Heart left ventricle (tissue), 16 donors: ENCODE measurements at regions not wholly inside any gene's neighbourhood (a gene's known extent, or its start where the extent isn't known, plus 50 kb on each side); places are given as distances from the start of the nearest gene placed in this dataset.

ENCODE experiments used
- ATAC-seq, 4 donors: fragments of 200-7000 bp; cut with Tn5 transposase; one replicate each; pipeline ENCODE4 v1.9.1; 2020 to 2022; ENCODE audit warnings: moderate library complexity in 4 of 4, mild to moderate bottlenecking in 3 of 4, moderate number of reproducible peaks in 1 of 4
- DNase-seq, 5 donors: peaks; one replicate each; pipeline ENCODE4 v3.0.0-alpha.2; 2020
- H3K27ac ChIP-seq, 12 donors: fragments of 200-600 bp; sonication (generic) in 4 of 12; one replicate each; pipeline versions ENCODE4 v1.5.0 to v1.8.0; 2016 to 2022; ENCODE audit warnings: mild to moderate bottlenecking in 2 of 12
- H3K27me3 ChIP-seq, 9 donors: fragments of 200-600 bp; sonication (generic) in 2 of 9; one replicate each; pipeline versions ENCODE4 v1.5.1 to v1.8.0; 2016 to 2022; ENCODE audit warnings: mild to moderate bottlenecking in 3 of 9
- H3K36me3 ChIP-seq, 9 donors: fragments of 200-600 bp; sonication (generic) in 2 of 9; one replicate each; pipeline versions ENCODE4 v1.5.0 to v1.8.0; 2018 to 2022; ENCODE audit warnings: mild to moderate bottlenecking in 2 of 9
- H3K4me1 ChIP-seq, 12 donors: fragments of 200-600 bp; sonication (generic) in 4 of 12; one replicate each; pipeline versions ENCODE4 v1.5.0 to v1.8.0; 2016 to 2022; ENCODE audit warnings: mild to moderate bottlenecking in 3 of 12
- H3K4me3 ChIP-seq, 12 donors: fragments of 200-600 bp; sonication (generic) in 4 of 12; one replicate each; pipeline versions ENCODE4 v1.5.0 to v1.8.0; 2017 to 2022; ENCODE audit warnings: mild to moderate bottlenecking in 9 of 12, moderate library complexity in 4 of 12
- H3K9me3 ChIP-seq, 12 donors: fragments of 200-600 bp; sonication (generic) in 4 of 12; one replicate each; pipeline versions ENCODE4 v1.5.0 to v1.8.0; 2016 to 2022; ENCODE audit warnings: mild to moderate bottlenecking in 1 of 12
- POLR2A ChIP-seq, 2 donors: fragments of 450-650 bp; IDR thresholded peaks; one replicate each; pipeline ENCODE4 v1.6.1; 2017; ENCODE audit warnings: antibody characterized with exemption in 2 of 2, mild to moderate bottlenecking in 2 of 2, moderate library complexity in 2 of 2
- WGBS, 4 donors: extraction: QIAGEN DNeasy Blood & Tissue Kit in 2 of 4; methylation state at CpG; one replicate each; pipeline versions ENCODE4 v1.1.5 to v1.1.7; 2013 to 2018; 5-methylcytosine and 5-hydroxymethylcytosine counted together
- intact Hi-C, 10 donors: fragments of 100-400 bp; cut with DNase I; formaldehyde crosslinking; loops; one replicate each; pipeline versions ENCODE4 v1.11.1 to v1.14.2; 2022
- TF ChIP-seq, protein P1 (sequence below), 12 donors: fragments of 200-600 bp; sonication (generic) in 4 of 12; IDR thresholded peaks; one replicate each; pipeline versions ENCODE4 v1.5.0 to v1.8.0; 2018 to 2022; ENCODE audit warnings: antibody characterized with exemption in 12 of 12, mild to moderate bottlenecking in 5 of 12
- donor health status: ischemic (EF 13 %, LVEDD 7.1; RV severe dilation, severe dysfunction).
- donor health status: healthy with polysubstance abuse.
- donor health status: DM: no; HTN: yes; CAD: no.
- donor health status: DM: no; HTN: no; CAD: no.
- donor health status: ischemic (EF 25% LVEDD 6.9; RV normal size, moderate dysfunction).
- donor health status: ischemic (EF 25% LVEDD 5.7; RV mildly dilated, moderate dysfunction).
- donor health status: healthy.
- donor health status: DM: yes; HTN: yes; CAD: no.
- donor health status: ischemic (EF 35%, LVEDD 5.7; RV mildly dilated, moderate dysfunction).
- donor health status: nonischemic (EF 11% LVEDD 7.7; RV severe dilation, severe dysfunction).
- donor health status: DM: yes; HTN: yes; CAD: no.
- donor health status: PGD.
- donor health status: ischemic (EF 29% LVEDD 5.4; RV normal size, mild dysfunction).
- donor health status: nonischemic (EF 23%, LVEDD 6.1; RV moderate dilation, normal function).

DNA sequence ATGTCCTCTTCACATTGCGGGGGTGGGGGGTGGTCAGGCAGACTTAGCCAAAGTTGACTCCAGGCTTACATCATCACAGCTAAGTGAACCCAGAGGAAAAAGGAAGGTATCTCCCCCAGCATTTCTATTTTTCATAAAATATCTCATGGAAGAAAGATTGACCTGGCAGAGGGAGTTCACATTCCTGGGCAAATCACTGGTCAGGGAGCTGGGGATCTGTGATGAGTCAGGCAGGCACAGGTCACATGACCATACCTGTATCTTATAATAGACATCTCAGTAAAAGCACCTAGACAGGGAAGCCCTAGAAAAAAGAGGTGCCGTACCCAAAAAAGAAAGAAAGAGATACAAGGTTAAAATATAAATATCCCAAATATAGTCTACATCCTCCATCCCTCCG lies 57.3 kb upstream of the WWC1 start:
- Histone ChIP-seq H3K9me3 (no peaks in the 10 kb centered on the region), H3K4me3 (no peak overlapping the region), H3K4me1 (peaks cover 0 to 20% (median 4%) of the 10 kb centered on the region in 12 donors), H3K27ac (peak overlapping the region in 1 of 12 donors; percentile 14), H3K27me3 (no peaks in the 10 kb centered on the region), H3K36me3 (peaks cover 0 to 12% (median 0%) of the 10 kb centered on the region in 9 donors)
- TF ChIP-seq, protein P1, sequence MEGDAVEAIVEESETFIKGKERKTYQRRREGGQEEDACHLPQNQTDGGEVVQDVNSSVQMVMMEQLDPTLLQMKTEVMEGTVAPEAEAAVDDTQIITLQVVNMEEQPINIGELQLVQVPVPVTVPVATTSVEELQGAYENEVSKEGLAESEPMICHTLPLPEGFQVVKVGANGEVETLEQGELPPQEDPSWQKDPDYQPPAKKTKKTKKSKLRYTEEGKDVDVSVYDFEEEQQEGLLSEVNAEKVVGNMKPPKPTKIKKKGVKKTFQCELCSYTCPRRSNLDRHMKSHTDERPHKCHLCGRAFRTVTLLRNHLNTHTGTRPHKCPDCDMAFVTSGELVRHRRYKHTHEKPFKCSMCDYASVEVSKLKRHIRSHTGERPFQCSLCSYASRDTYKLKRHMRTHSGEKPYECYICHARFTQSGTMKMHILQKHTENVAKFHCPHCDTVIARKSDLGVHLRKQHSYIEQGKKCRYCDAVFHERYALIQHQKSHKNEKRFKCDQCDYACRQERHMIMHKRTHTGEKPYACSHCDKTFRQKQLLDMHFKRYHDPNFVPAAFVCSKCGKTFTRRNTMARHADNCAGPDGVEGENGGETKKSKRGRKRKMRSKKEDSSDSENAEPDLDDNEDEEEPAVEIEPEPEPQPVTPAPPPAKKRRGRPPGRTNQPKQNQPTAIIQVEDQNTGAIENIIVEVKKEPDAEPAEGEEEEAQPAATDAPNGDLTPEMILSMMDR (IDR thresholded peaks at IDR 0.05) = no peak
- no peak for TF ChIP-seq POLR2A (IDR thresholded peaks at IDR 0.05)
- intact Hi-C loops = no loop called here
- peak in 1 of 4 donors; percentile 29 for ATAC-seq
- DNase-seq = no peak
- WGBS, 4 donors = 82 to 88% (median 84%) methylated on average over 3 of the region's 3 CpGs

DNA sequence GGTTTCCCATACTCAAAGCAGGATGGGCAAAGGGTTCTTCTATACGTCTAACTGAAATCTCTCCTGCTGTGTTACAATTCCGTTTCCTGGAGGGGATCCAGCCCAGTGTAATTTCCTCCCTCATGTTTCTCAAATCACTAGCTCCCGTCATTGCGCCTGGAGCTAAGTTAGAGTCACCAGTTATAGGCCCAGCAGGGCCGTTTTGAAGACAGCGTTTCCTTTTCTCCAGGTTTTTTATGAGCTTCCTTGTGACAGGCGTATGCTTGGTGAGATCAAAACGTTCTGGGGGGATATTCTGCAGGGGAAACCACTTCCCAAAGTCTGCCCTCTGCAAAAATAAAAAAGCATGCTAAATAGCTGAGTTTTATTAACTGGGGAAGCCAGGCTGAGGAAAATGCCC lies 53.0 kb upstream of the WWC1 start:
- Histone ChIP-seq H3K27ac (no peak overlapping the region), H3K9me3 (no peaks in the 10 kb centered on the region), H3K27me3 (no peaks in the 10 kb centered on the region), H3K36me3 (peaks cover 0 to 14% (median 0%) of the 10 kb centered on the region in 9 donors), H3K4me1 (no peaks in the 10 kb centered on the region), H3K4me3 (no peak overlapping the region)
- 54 to 63% (median 57%) methylated on average over 8 of the region's 8 CpGs for WGBS, 4 donors
- no peak for DNase-seq
- no peak for ATAC-seq
- intact Hi-C loops = no loop called here
- TF ChIP-seq, protein P1 (IDR thresholded peaks at IDR 0.05) = no peak
- TF ChIP-seq POLR2A (IDR thresholded peaks at IDR 0.05) = no peak

DNA sequence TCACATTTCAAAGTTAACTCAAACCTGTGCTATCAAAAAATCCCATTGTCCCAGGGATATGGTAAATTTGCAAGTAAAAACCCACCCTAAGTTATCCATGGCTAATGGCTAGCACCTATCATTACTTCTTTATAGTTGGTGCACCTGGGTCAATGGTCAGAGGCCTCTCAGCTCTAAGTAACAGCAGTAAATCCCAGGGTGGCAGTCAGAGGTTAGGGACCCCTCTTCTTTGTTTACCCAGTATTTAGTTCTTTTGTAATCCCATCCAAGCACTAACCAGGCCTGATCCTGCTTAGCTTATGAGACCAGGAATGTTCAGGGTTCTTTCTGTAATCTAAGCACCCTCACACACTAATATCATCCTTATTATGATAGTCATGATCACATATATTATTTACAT lies 52.1 kb upstream of the WWC1 start:
- intact Hi-C loops = no loop called here
- Histone ChIP-seq H3K4me3 (no peak overlapping the region), H3K36me3 (peaks cover 0 to 14% (median 0%) of the 10 kb centered on the region in 9 donors), H3K27me3 (no peaks in the 10 kb centered on the region), H3K4me1 (no peaks in the 10 kb centered on the region), H3K9me3 (no peaks in the 10 kb centered on the region), H3K27ac (no peak overlapping the region)
- no peak for TF ChIP-seq POLR2A (IDR thresholded peaks at IDR 0.05)
- TF ChIP-seq, protein P1 (IDR thresholded peaks at IDR 0.05) = no peak
- DNase-seq (no peak), ATAC-seq (no peak)
